GM23338 (cell line): ENCODE measurements at regions not wholly inside any gene's neighbourhood (a gene's known extent, or its start where the extent isn't known, plus 50 kb on each side); places are given as distances from the start of the nearest gene placed in this dataset.

Source experiments
- EZH2 ChIP-seq: fragments of 200-600 bp; sonication (generic); IDR thresholded peaks from one replicate; pipeline ENCODE4 v1.8.0; 2017; ENCODE audit warnings: antibody characterized with exemption, mild to moderate bottlenecking, low read depth; ENCODE audit not compliant: unreplicated experiment
- EZH2phosphoT487 ChIP-seq: fragments of 200-600 bp; sonication (generic); IDR thresholded peaks from one replicate; pipeline ENCODE4 v1.8.1; 2018; ENCODE audit warnings: antibody characterized with exemption; ENCODE audit not compliant: unreplicated experiment
- POLR2AphosphoS5 ChIP-seq: IDR thresholded peaks from 2 replicates; pipeline ENCODE4 v1.6.1; 2016; ENCODE audit warnings: antibody characterized with exemption, low read depth
- TF ChIP-seq, protein P1 (sequence below), 2 experiments: fragments of 200-600 bp in 1 of 2; sonication (generic) in 1 of 2; conservative IDR thresholded peaks; 2 replicates each; pipeline versions ENCODE4 v1.5.1 to v1.6.1; 2016 to 2017; ENCODE audit warnings: antibody characterized with exemption in 2 of 2, low read depth in 2 of 2, mild to moderate bottlenecking in 2 of 2, moderate library complexity in 1 of 2
- TF ChIP-seq, protein P2 (sequence below): IDR thresholded peaks from one replicate; pipeline ENCODE4 v1.6.1; 2018; ENCODE audit warnings: antibody characterized with exemption; ENCODE audit not compliant: unreplicated experiment

DNA sequence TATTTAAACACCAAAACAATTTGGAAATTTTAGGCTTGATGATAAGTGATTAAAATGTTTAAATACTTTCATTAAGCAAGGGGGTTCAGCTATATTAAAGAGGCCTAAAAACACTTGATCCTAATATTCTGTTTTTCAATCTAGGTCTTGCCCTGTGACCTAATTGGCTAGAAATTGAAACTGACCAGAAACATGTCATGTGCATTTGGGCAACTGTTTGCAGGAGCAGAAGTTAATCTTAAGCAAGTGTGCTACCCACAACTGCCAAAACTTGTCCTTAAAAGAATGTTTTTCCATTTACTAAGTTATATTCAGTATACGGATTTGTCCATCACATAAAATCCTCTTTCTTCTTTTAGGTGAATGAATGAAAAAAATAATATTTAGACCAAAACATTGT is 167.3 kb downstream of the PPP1R3A start:
- TF ChIP-seq EZH2phosphoT487 (no peak), POLR2AphosphoS5 (no peak), EZH2 (no peak)
- TF ChIP-seq, protein P1, sequence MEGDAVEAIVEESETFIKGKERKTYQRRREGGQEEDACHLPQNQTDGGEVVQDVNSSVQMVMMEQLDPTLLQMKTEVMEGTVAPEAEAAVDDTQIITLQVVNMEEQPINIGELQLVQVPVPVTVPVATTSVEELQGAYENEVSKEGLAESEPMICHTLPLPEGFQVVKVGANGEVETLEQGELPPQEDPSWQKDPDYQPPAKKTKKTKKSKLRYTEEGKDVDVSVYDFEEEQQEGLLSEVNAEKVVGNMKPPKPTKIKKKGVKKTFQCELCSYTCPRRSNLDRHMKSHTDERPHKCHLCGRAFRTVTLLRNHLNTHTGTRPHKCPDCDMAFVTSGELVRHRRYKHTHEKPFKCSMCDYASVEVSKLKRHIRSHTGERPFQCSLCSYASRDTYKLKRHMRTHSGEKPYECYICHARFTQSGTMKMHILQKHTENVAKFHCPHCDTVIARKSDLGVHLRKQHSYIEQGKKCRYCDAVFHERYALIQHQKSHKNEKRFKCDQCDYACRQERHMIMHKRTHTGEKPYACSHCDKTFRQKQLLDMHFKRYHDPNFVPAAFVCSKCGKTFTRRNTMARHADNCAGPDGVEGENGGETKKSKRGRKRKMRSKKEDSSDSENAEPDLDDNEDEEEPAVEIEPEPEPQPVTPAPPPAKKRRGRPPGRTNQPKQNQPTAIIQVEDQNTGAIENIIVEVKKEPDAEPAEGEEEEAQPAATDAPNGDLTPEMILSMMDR (conservative IDR thresholded peaks at IDR 0.05; ENCODE audit: low read depth in 2 of 2): no peak
- TF ChIP-seq, protein P2, sequence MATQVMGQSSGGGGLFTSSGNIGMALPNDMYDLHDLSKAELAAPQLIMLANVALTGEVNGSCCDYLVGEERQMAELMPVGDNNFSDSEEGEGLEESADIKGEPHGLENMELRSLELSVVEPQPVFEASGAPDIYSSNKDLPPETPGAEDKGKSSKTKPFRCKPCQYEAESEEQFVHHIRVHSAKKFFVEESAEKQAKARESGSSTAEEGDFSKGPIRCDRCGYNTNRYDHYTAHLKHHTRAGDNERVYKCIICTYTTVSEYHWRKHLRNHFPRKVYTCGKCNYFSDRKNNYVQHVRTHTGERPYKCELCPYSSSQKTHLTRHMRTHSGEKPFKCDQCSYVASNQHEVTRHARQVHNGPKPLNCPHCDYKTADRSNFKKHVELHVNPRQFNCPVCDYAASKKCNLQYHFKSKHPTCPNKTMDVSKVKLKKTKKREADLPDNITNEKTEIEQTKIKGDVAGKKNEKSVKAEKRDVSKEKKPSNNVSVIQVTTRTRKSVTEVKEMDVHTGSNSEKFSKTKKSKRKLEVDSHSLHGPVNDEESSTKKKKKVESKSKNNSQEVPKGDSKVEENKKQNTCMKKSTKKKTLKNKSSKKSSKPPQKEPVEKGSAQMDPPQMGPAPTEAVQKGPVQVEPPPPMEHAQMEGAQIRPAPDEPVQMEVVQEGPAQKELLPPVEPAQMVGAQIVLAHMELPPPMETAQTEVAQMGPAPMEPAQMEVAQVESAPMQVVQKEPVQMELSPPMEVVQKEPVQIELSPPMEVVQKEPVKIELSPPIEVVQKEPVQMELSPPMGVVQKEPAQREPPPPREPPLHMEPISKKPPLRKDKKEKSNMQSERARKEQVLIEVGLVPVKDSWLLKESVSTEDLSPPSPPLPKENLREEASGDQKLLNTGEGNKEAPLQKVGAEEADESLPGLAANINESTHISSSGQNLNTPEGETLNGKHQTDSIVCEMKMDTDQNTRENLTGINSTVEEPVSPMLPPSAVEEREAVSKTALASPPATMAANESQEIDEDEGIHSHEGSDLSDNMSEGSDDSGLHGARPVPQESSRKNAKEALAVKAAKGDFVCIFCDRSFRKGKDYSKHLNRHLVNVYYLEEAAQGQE: no peak
